ENCODE measurements at regions not wholly inside any gene's neighbourhood (a gene's known extent, or its start where the extent isn't known, plus 50 kb on each side); places are given as distances from the start of the nearest gene placed in this dataset.

GRCh38 chr16:61042737-61043136, 993.5 kb downstream of the CDH8 start:
- intact Hi-C loops (cut with DNase I; ENCODE audit: low total_unique reads), result no loop called here
- in situ Hi-C loops (cut with MboI; ENCODE audit: low sequenced_read_pairs in 4 of 4), result no loop called here
- Histone ChIP-seq H3K4me3 (no peak overlapping the region), H3K4me1 (no peaks in the 10 kb centered on the region), H3K27me3 (no peaks in the 10 kb centered on the region), H3K27ac (no peak overlapping the region), H3K9me3 (no peaks in the 10 kb centered on the region), H3K36me3 (no peaks in the 10 kb centered on the region)
- ATAC-seq, result no peak
- TF ChIP-seq POLR2A (IDR thresholded peaks at IDR 0.05) (no peak), CTCF (IDR thresholded peaks at IDR 0.05 in 4 of 5, conservative IDR thresholded peaks at IDR 0.05 in 1 of 5) (no peak)
- DNase-seq, result no peak

- intact Hi-C loops (cut with DNase I; ENCODE audit: low total_unique reads), result no loop called here
- no peak overlapping the region for H3K4me3 ChIP-seq
- H3K36me3 ChIP-seq, result no peaks in the 10 kb centered on the region
- no peaks in the 10 kb centered on the region for H3K27me3 ChIP-seq
- in situ Hi-C loops (cut with MboI; ENCODE audit: low sequenced_read_pairs in 4 of 4), result no loop called here
- no peak overlapping the region for H3K27ac ChIP-seq
- H3K4me1 ChIP-seq, result no peaks in the 10 kb centered on the region
- DNase-seq (no peak), ATAC-seq (no peak)
- H3K9me3 ChIP-seq, result no peaks in the 10 kb centered on the region
- TF ChIP-seq CTCF (IDR thresholded peaks at IDR 0.05 in 4 of 5, conservative IDR thresholded peaks at IDR 0.05 in 1 of 5) (no peak), POLR2A (IDR thresholded peaks at IDR 0.05) (no peak)
Measured at GRCh38 chr16:61030616-61031015, 1005.6 kb downstream of the CDH8 start.

GRCh38 chr16:61024180-61024900, 1011.9 kb downstream of the CDH8 start:
- Histone ChIP-seq H3K27me3 (no peaks in the 10 kb centered on the region), H3K4me1 (no peaks in the 10 kb centered on the region), H3K4me3 (no peak overlapping the region), H3K36me3 (no peaks in the 10 kb centered on the region), H3K9me3 (no peaks in the 10 kb centered on the region), H3K27ac (no peak overlapping the region)
- TF ChIP-seq POLR2A (IDR thresholded peaks at IDR 0.05), result no peak
- TF ChIP-seq CTCF (IDR thresholded peaks at IDR 0.05 in 4 of 5, conservative IDR thresholded peaks at IDR 0.05 in 1 of 5), result no peak
- no peak for ATAC-seq
- intact Hi-C loops (cut with DNase I; ENCODE audit: low total_unique reads), result no loop called here
- in situ Hi-C loops (cut with MboI; ENCODE audit: low sequenced_read_pairs in 4 of 4), result no loop called here
- no peak for DNase-seq

GRCh38 chr16:61014869-61015268, 1021.4 kb downstream of the CDH8 start:
- in situ Hi-C loops (cut with MboI; ENCODE audit: low sequenced_read_pairs in 4 of 4), result no loop called here
- no peaks in the 10 kb centered on the region for H3K27me3 ChIP-seq
- no peak overlapping the region for H3K27ac ChIP-seq
- intact Hi-C loops (cut with DNase I; ENCODE audit: low total_unique reads), result no loop called here
- DNase-seq, result no peak
- H3K36me3 ChIP-seq, result no peaks in the 10 kb centered on the region
- H3K4me3 ChIP-seq, result no peak overlapping the region
- TF ChIP-seq POLR2A (IDR thresholded peaks at IDR 0.05) (no peak), CTCF (IDR thresholded peaks at IDR 0.05 in 4 of 5, conservative IDR thresholded peaks at IDR 0.05 in 1 of 5) (no peak)
- ATAC-seq, result no peak
- no peaks in the 10 kb centered on the region for H3K4me1 ChIP-seq
- H3K9me3 ChIP-seq, result no peaks in the 10 kb centered on the region

- in situ Hi-C loops (cut with MboI; ENCODE audit: low sequenced_read_pairs in 4 of 4), result no loop called here
- ATAC-seq (no peak), DNase-seq (no peak)
- Histone ChIP-seq H3K27ac (no peak overlapping the region), H3K4me1 (no peaks in the 10 kb centered on the region), H3K27me3 (no peaks in the 10 kb centered on the region), H3K4me3 (no peak overlapping the region), H3K9me3 (no peaks in the 10 kb centered on the region), H3K36me3 (no peaks in the 10 kb centered on the region)
- no peak for TF ChIP-seq POLR2A (IDR thresholded peaks at IDR 0.05)
- no peak for TF ChIP-seq CTCF (IDR thresholded peaks at IDR 0.05 in 4 of 5, conservative IDR thresholded peaks at IDR 0.05 in 1 of 5)
- intact Hi-C loops (cut with DNase I; ENCODE audit: low total_unique reads), result no loop called here
Measured at GRCh38 chr16:61007694-61008093, 1028.5 kb downstream of the CDH8 start.
